Stomach (tissue), 4 donors: ENCODE measurements at regions not wholly inside any gene's neighbourhood (a gene's known extent, or its start where the extent isn't known, plus 50 kb on each side); places are given as distances from the start of the nearest gene placed in this dataset.

Source experiments
- CTCF ChIP-seq, 7 experiments: fragments of 450-650 bp in 4 of 7; fragments of 200-600 bp in 3 of 7; sonication (generic) in 3 of 7; IDR thresholded peaks; one replicate each; pipeline ENCODE4 v1.5.1; 2016 to 2019; ENCODE audit warnings: antibody characterized with exemption in 7 of 7, control low read depth in 2 of 7, mild to moderate bottlenecking in 1 of 7
- POLR2A ChIP-seq, 4 donors: fragments of 450-650 bp; IDR thresholded peaks; one replicate each; pipeline ENCODE4 v1.6.1; 2016; ENCODE audit warnings: antibody characterized with exemption in 4 of 4, control low read depth in 2 of 4, mild to moderate bottlenecking in 1 of 4, moderate library complexity in 1 of 4

GRCh38 chr5:39780347-39780746, 355.6 kb upstream of the DAB2 start:
- TF ChIP-seq POLR2A (IDR thresholded peaks at IDR 0.05) (no peak), CTCF (IDR thresholded peaks at IDR 0.05) (no peak)
